GM12801 (cell line): ENCODE measurements at regions not wholly inside any gene's neighbourhood (a gene's known extent, or its start where the extent isn't known, plus 50 kb on each side); places are given as distances from the start of the nearest gene placed in this dataset.

Experiments
- TF ChIP-seq, protein P1 (sequence below): IDR thresholded peaks from one replicate; pipeline ENCODE4 v1.5.1; 2011; ENCODE audit warnings: control low read depth; ENCODE audit not compliant: insufficient read length; ENCODE audit errors: extremely low read depth

GRCh38 chr1:29920784-29921183, 684.5 kb downstream of the PTPRU start:
- TF ChIP-seq, protein P1, sequence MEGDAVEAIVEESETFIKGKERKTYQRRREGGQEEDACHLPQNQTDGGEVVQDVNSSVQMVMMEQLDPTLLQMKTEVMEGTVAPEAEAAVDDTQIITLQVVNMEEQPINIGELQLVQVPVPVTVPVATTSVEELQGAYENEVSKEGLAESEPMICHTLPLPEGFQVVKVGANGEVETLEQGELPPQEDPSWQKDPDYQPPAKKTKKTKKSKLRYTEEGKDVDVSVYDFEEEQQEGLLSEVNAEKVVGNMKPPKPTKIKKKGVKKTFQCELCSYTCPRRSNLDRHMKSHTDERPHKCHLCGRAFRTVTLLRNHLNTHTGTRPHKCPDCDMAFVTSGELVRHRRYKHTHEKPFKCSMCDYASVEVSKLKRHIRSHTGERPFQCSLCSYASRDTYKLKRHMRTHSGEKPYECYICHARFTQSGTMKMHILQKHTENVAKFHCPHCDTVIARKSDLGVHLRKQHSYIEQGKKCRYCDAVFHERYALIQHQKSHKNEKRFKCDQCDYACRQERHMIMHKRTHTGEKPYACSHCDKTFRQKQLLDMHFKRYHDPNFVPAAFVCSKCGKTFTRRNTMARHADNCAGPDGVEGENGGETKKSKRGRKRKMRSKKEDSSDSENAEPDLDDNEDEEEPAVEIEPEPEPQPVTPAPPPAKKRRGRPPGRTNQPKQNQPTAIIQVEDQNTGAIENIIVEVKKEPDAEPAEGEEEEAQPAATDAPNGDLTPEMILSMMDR, result no peak

GRCh38 chr1:29920316-29920715, 684.0 kb downstream of the PTPRU start:
- TF ChIP-seq, protein P1, result no peak

DNA sequence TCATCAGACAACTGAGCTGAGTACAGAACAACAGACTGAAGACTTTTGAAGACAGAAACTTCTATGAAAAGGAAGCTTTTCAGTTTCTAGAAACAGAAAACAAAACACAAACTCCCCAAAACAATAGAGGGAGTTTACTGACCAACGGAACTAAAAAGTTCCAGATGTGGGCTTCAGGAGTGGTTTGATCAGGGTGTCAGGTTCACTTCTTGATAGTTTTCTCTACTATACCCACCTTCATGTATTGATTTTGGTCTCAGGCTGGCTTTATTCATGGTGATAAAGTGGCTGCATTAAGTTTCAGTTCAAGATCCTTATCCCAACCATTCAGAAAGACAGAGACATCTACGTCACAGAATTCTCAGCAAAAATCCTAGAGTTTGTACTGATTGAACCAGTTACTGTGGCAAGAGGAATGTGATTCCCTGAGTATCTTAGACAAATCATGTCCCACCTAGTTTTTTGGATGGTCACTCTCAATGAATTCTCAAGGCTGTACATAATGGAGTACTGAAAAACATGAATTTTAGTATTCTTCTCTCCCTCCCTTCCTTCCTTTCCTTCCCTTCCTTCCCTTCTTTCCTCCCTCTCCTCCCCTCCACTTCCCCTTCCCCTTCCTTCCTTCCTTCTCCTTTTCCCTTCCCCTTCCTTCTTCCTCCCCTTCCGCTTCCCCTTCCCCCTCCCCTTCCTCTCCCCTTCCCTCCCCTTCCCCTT, 680.5 kb downstream of the PTPRU start:
- TF ChIP-seq, protein P1, result no peak

DNA sequence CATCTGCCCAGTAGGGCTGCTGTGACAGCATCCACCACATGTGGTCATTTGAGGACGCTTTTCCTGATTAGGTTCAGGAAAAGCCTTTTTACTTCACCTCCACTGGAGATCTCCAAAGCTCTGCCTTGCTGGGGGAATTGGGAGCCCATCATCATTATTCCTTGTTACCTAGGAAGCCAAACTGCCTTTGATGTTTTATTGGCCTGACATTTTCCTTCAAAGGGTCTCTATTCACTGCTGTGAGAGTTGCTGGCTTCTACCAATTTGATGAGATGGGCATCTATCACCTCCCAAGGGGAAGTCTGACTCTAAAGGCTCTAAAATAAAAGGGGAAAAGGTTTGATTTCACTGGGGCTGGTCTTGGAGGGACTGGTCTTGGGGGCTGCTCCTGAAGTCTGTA, 678.6 kb downstream of the PTPRU start:
- TF ChIP-seq, protein P1, result no peak

DNA sequence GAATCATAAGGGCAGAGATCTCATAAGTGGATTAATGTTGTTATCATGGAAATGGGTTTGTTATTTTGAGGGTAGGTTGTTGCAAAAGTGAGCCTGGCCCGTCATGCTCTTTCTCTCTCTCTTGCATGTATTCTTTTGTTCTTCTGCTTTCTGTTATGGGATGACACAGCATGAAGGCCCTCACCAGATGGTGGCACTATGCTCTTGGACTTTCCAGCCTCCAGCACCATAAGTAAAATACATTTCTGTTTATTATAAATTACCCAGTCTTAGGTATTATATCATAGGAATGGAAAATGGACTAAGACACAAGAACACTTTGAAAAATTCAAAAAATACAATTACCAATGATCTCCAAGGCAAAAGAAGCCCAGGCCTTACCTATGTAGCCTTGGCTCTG, 676.1 kb downstream of the PTPRU start:
- TF ChIP-seq, protein P1, result no peak

DNA sequence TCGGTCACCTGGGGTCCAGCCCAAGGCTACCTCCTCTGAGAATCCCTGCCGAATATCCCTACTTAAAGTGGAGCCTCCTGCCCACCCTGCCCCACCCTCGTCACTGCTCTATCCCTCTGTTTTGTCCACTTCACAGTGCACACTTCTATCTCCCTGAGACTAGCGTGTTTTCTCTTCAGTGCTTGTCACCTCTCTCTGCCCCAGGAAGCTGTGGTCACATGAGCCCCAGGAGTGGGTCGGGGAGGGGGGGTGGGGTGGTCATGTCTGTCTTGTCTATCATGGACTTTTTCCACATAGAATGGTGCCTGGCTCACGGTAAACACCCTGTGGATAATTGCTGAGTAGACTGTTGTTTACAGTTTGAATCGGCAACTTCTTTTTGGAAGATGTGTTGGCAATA, 673.6 kb downstream of the PTPRU start:
- TF ChIP-seq, protein P1, result no peak

DNA sequence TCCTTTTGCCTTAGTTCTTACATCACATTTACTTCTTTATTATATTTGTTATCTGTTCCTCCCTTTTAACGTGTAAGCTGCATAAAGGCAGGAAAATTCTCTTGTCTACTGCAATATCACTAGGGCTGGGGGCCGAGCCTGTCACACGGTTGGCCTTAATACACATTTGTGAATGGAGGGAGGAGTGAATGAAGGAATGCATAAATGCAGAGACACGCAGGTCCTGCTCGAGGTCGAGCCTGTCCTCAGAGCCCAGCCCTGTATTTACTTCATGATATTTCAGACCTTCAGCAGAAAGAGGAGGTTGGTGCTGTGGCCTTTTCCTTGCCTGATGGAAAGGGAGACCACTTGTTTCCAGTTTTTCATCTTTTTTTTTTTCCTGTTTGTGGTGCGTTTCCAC, 671.3 kb downstream of the PTPRU start:
- TF ChIP-seq, protein P1, result no peak

GRCh38 chr1:29906927-29907326, 670.6 kb downstream of the PTPRU start:
- TF ChIP-seq, protein P1, result no peak
